Ovary (tissue), 3 donors: ENCODE measurements at regions not wholly inside any gene's neighbourhood (a gene's known extent, or its start where the extent isn't known, plus 50 kb on each side); places are given as distances from the start of the nearest gene placed in this dataset.

ENCODE experiments used
- EP300 ChIP-seq: sonication (generic); formaldehyde crosslinking; IDR thresholded peaks from one replicate; pipeline ENCODE4 v1.6.1; 2017; ENCODE audit warnings: antibody characterized with exemption
- POLR2A ChIP-seq: fragments of 450-650 bp; IDR thresholded peaks from one replicate; pipeline ENCODE4 v1.6.1; 2017; ENCODE audit warnings: antibody characterized with exemption, mild to moderate bottlenecking, moderate library complexity
- TF ChIP-seq, protein P1 (sequence below), 3 donors: fragments of 450-650 bp in 2 of 3; fragments of 200-600 bp in 1 of 3; IDR thresholded peaks; one replicate each; pipeline versions ENCODE4 v1.5.1 to v1.8.0; 2016 to 2022; ENCODE audit warnings: antibody characterized with exemption in 3 of 3, mild to moderate bottlenecking in 1 of 3
- donor health status: DM: no; HTN: no; CAD: no.

- TF ChIP-seq, protein P1, sequence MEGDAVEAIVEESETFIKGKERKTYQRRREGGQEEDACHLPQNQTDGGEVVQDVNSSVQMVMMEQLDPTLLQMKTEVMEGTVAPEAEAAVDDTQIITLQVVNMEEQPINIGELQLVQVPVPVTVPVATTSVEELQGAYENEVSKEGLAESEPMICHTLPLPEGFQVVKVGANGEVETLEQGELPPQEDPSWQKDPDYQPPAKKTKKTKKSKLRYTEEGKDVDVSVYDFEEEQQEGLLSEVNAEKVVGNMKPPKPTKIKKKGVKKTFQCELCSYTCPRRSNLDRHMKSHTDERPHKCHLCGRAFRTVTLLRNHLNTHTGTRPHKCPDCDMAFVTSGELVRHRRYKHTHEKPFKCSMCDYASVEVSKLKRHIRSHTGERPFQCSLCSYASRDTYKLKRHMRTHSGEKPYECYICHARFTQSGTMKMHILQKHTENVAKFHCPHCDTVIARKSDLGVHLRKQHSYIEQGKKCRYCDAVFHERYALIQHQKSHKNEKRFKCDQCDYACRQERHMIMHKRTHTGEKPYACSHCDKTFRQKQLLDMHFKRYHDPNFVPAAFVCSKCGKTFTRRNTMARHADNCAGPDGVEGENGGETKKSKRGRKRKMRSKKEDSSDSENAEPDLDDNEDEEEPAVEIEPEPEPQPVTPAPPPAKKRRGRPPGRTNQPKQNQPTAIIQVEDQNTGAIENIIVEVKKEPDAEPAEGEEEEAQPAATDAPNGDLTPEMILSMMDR (IDR thresholded peaks at IDR 0.05) = no peak
- TF ChIP-seq POLR2A (no peak), EP300 (no peak)
These were observed 144.2 kb upstream of the SPON1 start for GRCh38 chr11:13818325-13818724.
